ENCODE measurements at regions not wholly inside any gene's neighbourhood (a gene's known extent, or its start where the extent isn't known, plus 50 kb on each side); places are given as distances from the start of the nearest gene placed in this dataset.

DNA sequence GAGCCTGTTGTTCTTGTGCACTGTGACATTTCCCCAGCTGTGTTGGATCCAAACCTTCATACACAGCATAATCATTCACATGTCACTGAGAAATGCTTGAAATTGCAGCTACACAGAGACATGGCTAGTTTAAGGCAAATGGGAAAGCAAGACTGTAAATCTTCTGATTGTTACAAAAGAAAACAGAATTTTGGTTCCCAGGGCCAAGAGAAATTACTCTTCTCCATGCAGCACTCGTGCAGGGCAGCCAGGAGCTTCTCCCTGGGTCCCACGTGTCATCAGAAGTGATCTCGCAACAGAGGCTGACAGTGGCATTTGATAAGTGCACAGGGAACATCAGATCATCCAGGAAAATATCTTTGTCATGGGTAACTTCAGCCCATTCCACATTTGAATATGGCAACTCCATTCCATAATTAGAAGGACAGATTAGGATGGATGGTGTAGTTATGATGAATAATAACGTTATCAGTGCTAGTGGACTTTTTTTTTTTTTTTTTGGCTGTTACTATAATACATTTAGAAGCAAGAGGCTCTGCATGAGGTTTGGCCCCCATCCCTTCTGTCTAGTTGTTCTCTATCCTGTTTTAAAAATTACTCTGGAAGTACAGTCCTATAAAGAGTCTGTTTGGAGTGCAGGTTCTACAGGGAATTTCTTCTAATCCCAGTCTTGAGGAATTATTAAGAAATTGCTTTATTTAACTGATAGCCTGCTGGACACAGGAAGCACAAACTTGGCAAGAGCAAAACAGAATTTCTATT lies 571.0 kb upstream of the NOX3 start:
- Histone ChIP-seq H3K27ac (ENCODE audit: control insufficient read depth, insufficient read depth, low read length) (no peak overlapping the region), H2AFZ (ENCODE audit: control insufficient read depth, low read length) (no peak overlapping the region), H3K9ac (ENCODE audit: control insufficient read depth, extremely low read depth, insufficient read depth, low read length) (no peak overlapping the region), H4K20me1 (ENCODE audit: control insufficient read depth, extremely low read depth, insufficient read depth, low read length) (no peaks in the 10 kb centered on the region), H3K4me1 (ENCODE audit: control insufficient read depth, extremely low read depth, insufficient read depth, low read length) (no peaks in the 10 kb centered on the region), H3K27me3 (ENCODE audit: control insufficient read depth, extremely low read depth, insufficient read depth, low read length) (no peaks in the 10 kb centered on the region), H3K4me3 (ENCODE audit: control insufficient read depth in 2 of 3, extremely low read depth in 1 of 3, insufficient read depth in 2 of 3, low read depth in 1 of 3, low read length in 3 of 3) (no peak overlapping the region), H3K79me2 (ENCODE audit: control insufficient read depth, insufficient read depth, low read length) (no peaks in the 10 kb centered on the region), H3K4me2 (ENCODE audit: control insufficient read depth, extremely low read depth, insufficient read depth, low read depth, low read length) (no peak overlapping the region), H3K36me3 (ENCODE audit: control insufficient read depth in 2 of 2, extremely low read depth in 1 of 2, insufficient read depth in 2 of 2, low read length in 2 of 2) (no peaks in the 10 kb centered on the region), H3K9me1 (ENCODE audit: control insufficient read depth, extremely low read depth, insufficient read depth, low read length) (no peaks in the 10 kb centered on the region), H3K9me3 (ENCODE audit: control insufficient read depth, low read depth, low read length) (no peaks in the 10 kb centered on the region)
- DNase-seq (ENCODE audit: low read depth, low spot score) (no peak), FAIRE-seq (no peak)
- TF ChIP-seq EZH2 (IDR thresholded peaks at IDR 0.05; ENCODE audit: low read length): no peak
- TF ChIP-seq, protein P1, sequence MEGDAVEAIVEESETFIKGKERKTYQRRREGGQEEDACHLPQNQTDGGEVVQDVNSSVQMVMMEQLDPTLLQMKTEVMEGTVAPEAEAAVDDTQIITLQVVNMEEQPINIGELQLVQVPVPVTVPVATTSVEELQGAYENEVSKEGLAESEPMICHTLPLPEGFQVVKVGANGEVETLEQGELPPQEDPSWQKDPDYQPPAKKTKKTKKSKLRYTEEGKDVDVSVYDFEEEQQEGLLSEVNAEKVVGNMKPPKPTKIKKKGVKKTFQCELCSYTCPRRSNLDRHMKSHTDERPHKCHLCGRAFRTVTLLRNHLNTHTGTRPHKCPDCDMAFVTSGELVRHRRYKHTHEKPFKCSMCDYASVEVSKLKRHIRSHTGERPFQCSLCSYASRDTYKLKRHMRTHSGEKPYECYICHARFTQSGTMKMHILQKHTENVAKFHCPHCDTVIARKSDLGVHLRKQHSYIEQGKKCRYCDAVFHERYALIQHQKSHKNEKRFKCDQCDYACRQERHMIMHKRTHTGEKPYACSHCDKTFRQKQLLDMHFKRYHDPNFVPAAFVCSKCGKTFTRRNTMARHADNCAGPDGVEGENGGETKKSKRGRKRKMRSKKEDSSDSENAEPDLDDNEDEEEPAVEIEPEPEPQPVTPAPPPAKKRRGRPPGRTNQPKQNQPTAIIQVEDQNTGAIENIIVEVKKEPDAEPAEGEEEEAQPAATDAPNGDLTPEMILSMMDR (optimal IDR thresholded peaks at IDR 0.05 in 1 of 3, IDR thresholded peaks at IDR 0.05 in 1 of 3, conservative IDR thresholded peaks at IDR 0.05 in 1 of 3; ENCODE audit: extremely low read depth in 1 of 3, insufficient read depth in 2 of 3, low read length in 3 of 3): no peak
- dilution Hi-C loops (cut with MboI; ENCODE audit: extremely low pct_ligation_motif_present, low sequenced_read_pairs): no loop called here

DNA sequence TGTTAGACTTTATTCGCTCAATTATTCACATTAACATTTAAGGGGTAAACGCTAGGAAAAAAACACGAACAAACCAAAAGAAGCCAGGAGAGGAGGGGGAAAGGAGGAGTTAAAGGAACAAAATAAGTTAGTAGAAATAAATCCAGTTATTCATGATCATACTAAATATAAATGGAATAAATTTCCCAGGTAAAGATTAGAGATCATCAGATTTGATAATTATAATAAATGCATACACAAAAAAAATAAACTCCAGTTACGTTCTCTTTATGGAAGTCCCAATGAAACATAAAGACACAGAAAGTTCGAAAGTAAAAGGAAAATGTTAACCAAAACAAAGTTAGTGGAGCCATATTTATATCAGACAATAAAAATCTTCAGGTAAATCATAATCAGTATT lies 568.7 kb upstream of the NOX3 start:
- Histone ChIP-seq H3K9ac (ENCODE audit: control insufficient read depth, extremely low read depth, insufficient read depth, low read length) (no peak overlapping the region), H4K20me1 (ENCODE audit: control insufficient read depth, extremely low read depth, insufficient read depth, low read length) (no peaks in the 10 kb centered on the region), H3K4me1 (ENCODE audit: control insufficient read depth, extremely low read depth, insufficient read depth, low read length) (no peaks in the 10 kb centered on the region), H3K4me2 (ENCODE audit: control insufficient read depth, extremely low read depth, insufficient read depth, low read depth, low read length) (no peak overlapping the region), H3K79me2 (ENCODE audit: control insufficient read depth, insufficient read depth, low read length) (no peaks in the 10 kb centered on the region), H2AFZ (ENCODE audit: control insufficient read depth, low read length) (no peak overlapping the region), H3K27me3 (ENCODE audit: control insufficient read depth, extremely low read depth, insufficient read depth, low read length) (no peaks in the 10 kb centered on the region), H3K27ac (ENCODE audit: control insufficient read depth, insufficient read depth, low read length) (no peak overlapping the region), H3K36me3 (ENCODE audit: control insufficient read depth in 2 of 2, extremely low read depth in 1 of 2, insufficient read depth in 2 of 2, low read length in 2 of 2) (no peaks in the 10 kb centered on the region), H3K9me1 (ENCODE audit: control insufficient read depth, extremely low read depth, insufficient read depth, low read length) (no peaks in the 10 kb centered on the region), H3K9me3 (ENCODE audit: control insufficient read depth, low read depth, low read length) (no peaks in the 10 kb centered on the region), H3K4me3 (ENCODE audit: control insufficient read depth in 2 of 3, extremely low read depth in 1 of 3, insufficient read depth in 2 of 3, low read depth in 1 of 3, low read length in 3 of 3) (no peak overlapping the region)
- DNase-seq (ENCODE audit: low read depth, low spot score): no peak
- dilution Hi-C loops (cut with MboI; ENCODE audit: extremely low pct_ligation_motif_present, low sequenced_read_pairs): no loop called here
- FAIRE-seq: no peak
- TF ChIP-seq EZH2 (IDR thresholded peaks at IDR 0.05; ENCODE audit: low read length): no peak
- TF ChIP-seq, protein P1 (optimal IDR thresholded peaks at IDR 0.05 in 1 of 3, IDR thresholded peaks at IDR 0.05 in 1 of 3, conservative IDR thresholded peaks at IDR 0.05 in 1 of 3; ENCODE audit: extremely low read depth in 1 of 3, insufficient read depth in 2 of 3, low read length in 3 of 3): no peak

Data from keratinocyte (primary cell).